HEK293 (cell line): ENCODE measurements at regions not wholly inside any gene's neighbourhood (a gene's known extent, or its start where the extent isn't known, plus 50 kb on each side); places are given as distances from the start of the nearest gene placed in this dataset.

Source experiments
- ATF2 ChIP-seq: fragments of 450-650 bp; formaldehyde crosslinking; IDR thresholded peaks from 2 replicates; pipeline ENCODE4 v1.5.1; 2016; ENCODE audit warnings: missing biosample characterization, missing genetic modification characterization, low read depth
- BCL11A ChIP-seq: fragments of 450-650 bp; formaldehyde crosslinking; IDR thresholded peaks from 2 replicates; pipeline ENCODE4 v1.5.1; 2016; ENCODE audit warnings: low read depth, missing biosample characterization, missing genetic modification characterization
- CTCF ChIP-seq: fragments of 450-650 bp; formaldehyde crosslinking; IDR thresholded peaks from 2 replicates; pipeline ENCODE4 v1.5.1; 2016; ENCODE audit warnings: missing biosample characterization, missing genetic modification characterization
- PRDM10 ChIP-seq: fragments of 450-650 bp; formaldehyde crosslinking; IDR thresholded peaks from 2 replicates; pipeline ENCODE4 v1.5.1; 2016; ENCODE audit warnings: missing biosample characterization, missing genetic modification characterization
- REST ChIP-seq: fragments of 450-650 bp; formaldehyde crosslinking; IDR thresholded peaks from 2 replicates; pipeline ENCODE4 v1.5.1; 2016; ENCODE audit warnings: missing biosample characterization, missing genetic modification characterization
- YY1 ChIP-seq: fragments of 450-650 bp; formaldehyde crosslinking; IDR thresholded peaks from 2 replicates; pipeline ENCODE4 v1.5.1; 2018; ENCODE audit warnings: missing biosample characterization, missing genetic modification characterization
- ZBTB48 ChIP-seq: fragments of 450-650 bp; formaldehyde crosslinking; IDR thresholded peaks from 2 replicates; pipeline ENCODE4 v1.5.1; 2016; ENCODE audit warnings: missing biosample characterization, missing genetic modification characterization
- ZFP3 ChIP-seq: fragments of 450-650 bp; formaldehyde crosslinking; IDR thresholded peaks from 2 replicates; pipeline ENCODE4 v1.5.1; 2016; ENCODE audit warnings: low read depth, missing biosample characterization, missing genetic modification characterization
- ZNF121 ChIP-seq: fragments of 450-650 bp; formaldehyde crosslinking; IDR thresholded peaks from 2 replicates; pipeline ENCODE4 v1.5.1; 2016; ENCODE audit warnings: missing biosample characterization, missing genetic modification characterization
- ZNF184 ChIP-seq: fragments of 450-650 bp; IDR thresholded peaks from 2 replicates; pipeline ENCODE4 v1.5.1; 2018; ENCODE audit warnings: missing biosample characterization, mild to moderate bottlenecking, missing genetic modification characterization
- ZNF37A ChIP-seq: fragments of 450-650 bp; IDR thresholded peaks from 2 replicates; pipeline ENCODE4 v1.5.1; 2018; ENCODE audit warnings: missing biosample characterization, missing genetic modification characterization
- ZNF518A ChIP-seq: fragments of 450-650 bp; formaldehyde crosslinking; conservative IDR thresholded peaks from 2 replicates; pipeline ENCODE4 v1.5.1; 2016; ENCODE audit warnings: low read depth, missing biosample characterization, missing genetic modification characterization
- ZNF747 ChIP-seq: fragments of 450-650 bp; formaldehyde crosslinking; IDR thresholded peaks from 2 replicates; pipeline ENCODE4 v1.5.1; 2016; ENCODE audit warnings: missing biosample characterization, missing genetic modification characterization
- ZNF792 ChIP-seq: fragments of 450-650 bp; formaldehyde crosslinking; IDR thresholded peaks from 2 replicates; pipeline ENCODE4 v1.5.1; 2016; ENCODE audit warnings: missing biosample characterization, missing genetic modification characterization

- TF ChIP-seq CTCF: no peak
- TF ChIP-seq REST (tag by site-specific recombination): no peak
- no peak for TF ChIP-seq ZNF121 (tag by site-specific recombination)
- no peak for TF ChIP-seq PRDM10 (tag by site-specific recombination)
- no peak for TF ChIP-seq ZBTB48
- TF ChIP-seq ZNF747 (tag by site-specific recombination): no peak
- no peak for TF ChIP-seq YY1 (tag by site-specific recombination)
- TF ChIP-seq ATF2: no peak
- no peak for TF ChIP-seq ZFP3 (tag by site-specific recombination)
- no peak for TF ChIP-seq ZNF184
- no peak for TF ChIP-seq ZNF792 (tag by site-specific recombination)
- no peak for TF ChIP-seq ZNF37A (tag by site-specific recombination)
- TF ChIP-seq BCL11A: no peak
- no peak for TF ChIP-seq ZNF518A (tag by site-specific recombination)
These were observed 108.3 kb upstream of the KIRREL3 start for GRCh38 chr11:127108838-127109237.
